ENCODE measurements at regions not wholly inside any gene's neighbourhood (a gene's known extent, or its start where the extent isn't known, plus 50 kb on each side); places are given as distances from the start of the nearest gene placed in this dataset.

DNA sequence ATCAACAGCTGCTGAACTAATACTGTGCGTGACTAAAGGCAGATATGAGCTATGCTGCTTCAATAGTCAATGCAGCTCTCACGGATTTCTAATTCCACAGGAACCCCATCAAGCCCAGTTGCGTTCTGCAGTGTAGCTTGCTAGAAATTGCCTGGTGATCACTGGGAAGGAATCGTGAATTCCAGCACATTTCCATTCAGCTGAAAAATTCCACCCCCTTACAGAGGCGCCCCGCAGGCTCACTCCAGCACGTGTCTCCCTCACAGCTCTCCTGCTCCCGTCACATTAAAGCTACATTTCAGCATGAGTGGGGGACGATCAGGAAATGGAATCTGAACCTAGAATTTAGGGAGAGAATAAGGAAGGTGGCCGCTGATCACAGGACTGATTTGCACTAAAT is 534.8 kb downstream of the TCERG1L start:
- DNase-seq, result no peak

DNA sequence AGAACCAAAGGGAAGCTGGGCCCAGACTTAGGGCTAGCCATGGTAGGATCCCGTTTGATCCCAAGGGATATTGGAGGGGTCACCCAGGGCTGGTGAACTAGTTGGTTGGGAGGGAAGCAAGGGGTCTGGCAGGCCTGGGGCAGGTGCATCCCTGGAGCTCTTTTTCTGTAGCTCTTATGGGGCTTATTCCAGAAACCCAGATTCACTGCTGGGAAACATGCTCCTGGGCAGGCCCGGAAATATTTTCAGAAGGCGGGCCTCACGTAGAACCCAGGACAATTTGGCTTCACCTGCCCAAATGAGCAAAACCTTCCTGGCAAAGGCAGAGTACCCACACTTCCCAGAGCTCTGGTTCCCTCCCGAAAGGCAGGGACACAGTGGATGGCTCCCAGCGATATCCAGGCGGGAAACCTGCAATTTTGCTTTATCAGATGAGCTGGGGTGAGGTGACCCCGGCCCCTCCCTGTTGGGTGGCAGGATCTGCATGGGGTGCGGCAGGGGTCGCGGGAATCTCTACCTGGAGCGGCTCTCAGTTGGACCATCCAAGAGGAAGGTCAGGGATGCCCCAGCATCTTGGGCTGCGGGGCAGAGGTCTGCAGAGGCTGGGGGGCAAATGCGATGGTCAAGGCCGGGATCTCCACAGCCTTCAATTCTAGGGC is 533.9 kb downstream of the TCERG1L start:
- DNase-seq, result peak in 1 of 3 experiments; percentile 0

DNA sequence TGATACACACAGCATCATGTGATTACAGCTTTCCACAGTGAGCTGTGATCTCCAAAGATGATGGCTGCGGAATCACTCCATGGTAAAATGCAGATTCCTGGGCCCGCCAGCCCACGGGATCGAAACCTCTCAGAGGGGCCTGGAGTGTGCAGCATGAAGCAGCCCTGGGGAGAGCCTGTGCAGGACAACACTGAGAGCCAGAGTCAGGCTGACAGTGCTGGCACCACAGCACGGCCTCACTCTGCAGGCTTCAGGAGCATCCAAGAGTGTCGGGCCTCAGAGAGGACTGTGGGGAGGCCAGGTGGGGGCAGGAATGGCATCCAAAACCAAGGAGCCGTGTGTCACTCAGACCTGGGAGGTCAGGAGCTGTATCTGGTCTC is 533.4 kb downstream of the TCERG1L start:
- DNase-seq, result no peak

GRCh38 chr10:130780763-130781162 is 530.8 kb downstream of the TCERG1L start:
- no peak for DNase-seq

DNA sequence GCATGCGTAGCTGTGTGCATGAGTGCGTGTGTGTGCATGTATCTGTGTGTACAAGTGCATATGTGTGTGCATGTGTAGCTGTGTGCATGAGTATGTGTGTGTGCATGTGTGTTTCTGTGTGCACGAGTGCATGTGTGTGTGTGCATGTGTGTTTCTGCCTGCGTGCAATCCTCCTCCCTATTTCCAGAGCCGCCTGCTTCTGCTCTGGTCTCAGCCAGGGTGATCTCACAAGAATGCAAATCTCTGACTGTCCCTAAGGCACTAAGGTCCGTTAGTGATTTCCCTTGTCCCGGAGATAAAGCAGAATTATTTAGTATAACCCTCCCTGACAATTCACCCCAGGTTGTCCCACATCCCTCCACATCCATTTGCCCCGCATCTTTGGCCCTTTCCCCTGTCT is 530.3 kb downstream of the TCERG1L start:
- DNase-seq, result no peak

DNA sequence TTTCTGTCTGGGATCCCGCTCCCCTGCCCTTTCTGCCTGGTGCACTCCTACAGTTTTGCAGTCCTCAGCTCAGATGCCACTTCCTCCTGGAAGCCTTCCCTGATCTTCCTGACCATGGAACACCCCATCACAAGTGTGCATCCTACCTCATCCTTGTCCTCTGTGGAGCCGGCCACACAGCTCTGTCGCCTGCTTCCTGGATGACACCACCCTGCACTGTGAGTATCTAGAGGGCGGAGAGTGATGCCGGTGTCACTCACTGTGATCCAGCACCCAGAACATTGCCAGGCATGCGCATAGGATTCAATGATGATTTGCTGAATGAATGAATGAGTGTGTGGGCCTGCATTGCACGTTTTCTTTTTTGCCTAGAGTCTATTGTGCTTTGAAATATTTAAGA is 529.9 kb downstream of the TCERG1L start:
- no peak for DNase-seq

- DNase-seq, result no peak
Observed at GRCh38 chr10:130782467-130782866, 529.1 kb downstream of the TCERG1L start.

DNA sequence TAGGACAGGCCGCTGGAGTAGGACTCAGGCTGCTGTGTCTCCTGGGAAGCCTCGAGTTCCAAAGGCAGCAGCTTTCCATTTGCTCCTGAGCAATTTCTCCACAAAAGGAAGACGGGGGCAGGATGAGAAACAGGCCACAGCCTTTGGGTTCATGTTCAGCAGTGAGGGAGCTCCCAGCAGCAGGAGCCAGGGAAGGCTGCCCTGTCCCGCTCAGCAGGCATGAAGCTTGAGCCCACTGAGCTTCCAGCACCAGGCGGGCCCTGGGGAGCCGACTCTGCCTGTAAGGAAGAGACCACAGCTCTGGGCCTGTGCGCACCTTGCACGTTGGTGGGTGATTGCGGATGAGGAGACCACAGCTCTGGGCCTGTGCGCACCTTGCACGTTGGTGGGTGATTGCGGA is 527.2 kb downstream of the TCERG1L start:
- no peak for DNase-seq

- no peak for DNase-seq
Observed at GRCh38 chr10:130786365-130786966, 525.1 kb downstream of the TCERG1L start.

DNA sequence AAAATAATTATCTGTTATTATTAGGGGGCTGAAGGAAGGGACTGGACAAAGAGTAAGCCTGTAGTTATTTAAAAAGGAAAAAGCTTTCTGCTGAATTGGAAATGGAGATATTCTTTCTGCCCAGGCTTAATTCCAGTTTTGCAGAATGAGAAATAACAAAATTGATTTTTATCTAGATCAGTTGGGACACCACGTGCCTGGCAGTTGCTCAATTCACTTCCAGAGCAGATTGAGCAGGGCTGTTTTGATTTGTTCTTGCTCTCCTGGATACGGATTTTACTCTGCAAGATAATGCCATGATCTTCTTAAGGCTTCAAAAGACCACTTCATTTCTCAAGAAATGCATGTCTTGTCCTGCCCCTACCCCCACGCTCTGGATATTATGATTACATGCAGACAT is 524.3 kb downstream of the TCERG1L start:
- no peak for DNase-seq

- DNase-seq, result no peak
Observed at GRCh38 chr10:130787821-130788220, 523.7 kb downstream of the TCERG1L start.

DNA sequence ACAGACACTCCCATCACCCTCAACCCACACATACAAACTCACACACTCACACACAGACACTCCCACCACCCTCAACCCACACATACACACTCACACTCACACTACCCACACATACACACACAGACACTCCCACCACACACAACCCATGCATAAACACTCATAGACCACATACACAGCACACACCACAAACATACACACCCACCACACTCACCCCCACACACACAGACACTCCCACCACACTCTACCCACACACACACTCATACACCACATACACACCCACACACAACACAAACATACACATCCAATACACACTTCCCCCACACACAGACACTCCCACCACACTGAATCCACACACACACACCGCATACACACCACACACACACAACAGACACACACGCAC is 521.2 kb downstream of the TCERG1L start:
- no peak for DNase-seq

DNA sequence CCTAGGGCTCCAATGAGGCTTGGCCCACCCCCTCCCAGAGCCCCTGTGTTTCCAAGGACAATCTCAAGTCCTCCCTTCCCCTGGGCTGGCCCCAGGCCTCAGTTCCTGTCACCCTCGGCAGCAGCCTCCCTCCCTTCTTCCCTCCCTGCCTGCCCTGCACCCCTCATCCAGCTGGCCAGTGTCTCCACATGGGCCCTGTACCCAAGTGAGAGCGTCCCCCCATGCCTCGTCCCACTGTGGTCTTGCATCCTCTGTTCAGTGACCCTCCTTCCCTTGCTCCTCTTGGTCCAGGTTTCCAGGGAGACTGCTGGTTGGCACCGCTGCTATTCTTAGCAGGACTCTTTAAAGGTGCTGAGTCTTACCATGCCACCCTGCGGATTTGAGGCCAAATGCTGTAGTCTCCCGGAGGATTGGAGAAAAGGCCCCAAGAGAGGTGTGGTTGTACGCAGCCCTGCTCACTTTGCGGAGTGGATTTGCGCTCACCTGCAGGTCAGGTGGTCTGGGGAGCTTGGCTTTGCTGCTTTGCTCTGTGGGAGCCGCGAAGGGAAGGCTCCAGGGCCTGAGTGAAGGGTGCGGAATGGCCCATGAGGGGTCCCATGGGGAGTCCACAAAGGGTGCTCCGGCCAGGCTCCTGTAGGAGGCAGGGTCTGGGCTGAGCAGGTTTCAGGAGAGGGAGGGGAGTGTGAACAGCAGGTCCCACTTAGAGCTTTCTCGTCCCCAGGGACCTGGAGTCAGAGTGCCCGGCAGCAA is 519.2 kb downstream of the TCERG1L start:
- DNase-seq, result no peak

GRCh38 chr10:130795819-130796218 is 515.7 kb downstream of the TCERG1L start:
- no peak for DNase-seq

- DNase-seq, result no peak
Observed at GRCh38 chr10:130799532-130799931, 512.0 kb downstream of the TCERG1L start.

GRCh38 chr10:130800281-130800680 is 511.2 kb downstream of the TCERG1L start:
- DNase-seq, result no peak

GRCh38 chr10:130801276-130801675 is 510.2 kb downstream of the TCERG1L start:
- DNase-seq, result no peak

GRCh38 chr10:130801784-130802183 is 509.7 kb downstream of the TCERG1L start:
- DNase-seq, result no peak

GRCh38 chr10:130802301-130802700 is 509.2 kb downstream of the TCERG1L start:
- peak; percentile 15 to 42 (median 23) for DNase-seq

DNA sequence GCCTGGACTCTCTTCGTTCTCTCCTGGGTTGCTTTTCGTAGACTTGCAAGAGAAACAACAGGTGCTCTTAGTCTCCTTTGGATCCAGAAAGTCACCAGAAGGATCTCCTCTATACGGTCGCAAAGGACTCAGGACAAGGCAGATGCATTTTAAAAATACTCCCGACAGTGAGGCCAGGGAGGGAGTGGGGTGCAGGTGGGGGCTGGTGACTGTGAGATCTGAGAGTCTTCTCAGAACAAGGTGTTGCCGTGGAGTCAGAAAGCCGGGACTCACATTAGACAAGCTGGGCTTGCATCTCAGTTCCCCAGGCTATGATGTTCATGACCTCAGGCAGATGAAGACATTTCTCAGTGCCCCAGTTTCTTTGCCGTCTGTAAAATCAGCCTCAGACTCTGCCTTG is 507.2 kb downstream of the TCERG1L start:
- DNase-seq, result no peak

DNA sequence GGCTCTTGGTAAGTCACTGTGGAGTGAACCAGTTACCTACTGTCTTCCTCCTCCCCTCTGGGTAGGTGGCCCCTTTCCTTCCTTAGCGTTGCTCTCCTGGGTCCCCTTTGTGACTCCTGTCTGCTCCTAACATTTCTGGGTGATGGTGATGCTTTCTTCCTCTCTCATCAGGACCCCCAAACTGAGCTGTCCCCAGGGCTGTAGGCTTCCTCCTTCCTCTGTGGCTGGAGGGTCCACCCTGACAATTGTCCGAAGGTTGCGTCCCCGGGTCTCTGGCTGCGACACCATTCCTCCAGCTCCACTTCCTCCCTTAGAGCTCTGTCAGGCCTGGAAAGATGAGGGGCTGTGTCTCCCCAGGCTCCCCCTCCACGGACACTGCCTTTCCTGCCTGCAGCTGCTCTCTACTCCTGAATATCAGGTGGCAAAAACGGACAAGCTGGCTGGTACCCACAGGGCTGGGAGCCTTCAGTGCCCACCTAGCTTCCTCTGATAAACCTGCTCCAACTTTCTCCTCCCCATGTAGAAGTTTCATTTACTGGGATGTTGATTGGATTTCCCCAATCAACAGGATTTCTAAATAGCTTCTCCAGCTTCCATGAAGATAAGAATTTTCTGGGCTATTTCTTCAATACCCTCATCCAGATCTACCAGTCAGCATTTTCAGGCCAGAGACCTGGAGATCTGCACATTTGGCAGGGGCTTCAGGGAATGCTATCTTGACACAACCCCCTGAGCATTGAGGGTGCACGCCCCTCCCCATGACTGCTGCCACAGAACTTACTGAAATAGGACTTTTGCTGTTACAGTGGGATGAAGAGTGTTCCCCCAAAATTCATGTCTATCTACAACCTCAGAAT is 506.5 kb downstream of the TCERG1L start:
- no peak for DNase-seq

GRCh38 chr10:130805635-130806030 is 505.9 kb downstream of the TCERG1L start:
- no peak for DNase-seq

DNA sequence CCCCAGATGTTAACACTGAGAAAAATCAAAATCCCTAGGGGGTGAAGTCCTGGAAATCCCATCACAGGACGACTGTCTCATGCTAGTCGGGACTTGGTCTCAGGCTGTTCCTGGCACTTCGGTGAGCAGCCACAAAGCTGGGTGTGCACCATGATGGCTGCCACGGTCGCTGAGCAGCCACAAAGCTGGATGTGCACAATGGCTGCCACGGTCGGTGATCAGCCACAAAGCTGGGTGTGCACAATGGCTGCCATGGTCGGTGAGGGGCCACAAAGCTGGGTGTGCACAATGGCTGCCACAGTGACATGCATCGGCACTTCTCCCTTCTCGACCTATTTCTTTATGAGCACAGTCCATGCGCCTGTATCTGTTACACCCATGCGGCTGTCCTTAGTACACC is 505.1 kb downstream of the TCERG1L start:
- no peak for DNase-seq

Data from NCI-H1417 (cell line).